ENCODE measurements at regions not wholly inside any gene's neighbourhood (a gene's known extent, or its start where the extent isn't known, plus 50 kb on each side); places are given as distances from the start of the nearest gene placed in this dataset.

DNA sequence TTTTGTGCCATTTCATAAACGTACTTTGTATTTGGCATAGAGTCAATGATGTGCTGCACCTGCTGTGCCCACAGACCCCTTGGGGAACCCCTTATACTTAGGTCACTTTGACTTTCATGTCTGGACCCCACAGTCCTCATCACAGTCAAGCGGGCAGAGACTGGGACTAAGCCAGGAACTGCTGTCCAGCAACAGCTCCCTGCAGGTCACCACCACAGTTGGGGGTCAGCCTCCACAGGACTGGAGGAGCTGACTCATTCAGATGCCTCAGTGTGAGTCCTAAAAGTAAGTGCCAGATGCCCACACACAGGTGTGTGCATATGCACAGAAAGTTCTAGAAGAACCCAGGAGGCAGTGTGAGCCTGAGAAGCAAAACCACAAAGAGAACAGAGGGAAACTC lies 339.8 kb downstream of the GABRB3 start:
- Histone ChIP-seq H3K4me1 (ENCODE audit: insufficient read depth, low read length) (no peaks in the 10 kb centered on the region), H3K9ac (ENCODE audit: low read depth, low read length) (no peak overlapping the region), H3K9me3 (ENCODE audit: control insufficient read depth, insufficient read depth, low read length) (no peaks in the 10 kb centered on the region), H3K36me3 (ENCODE audit: insufficient read depth, low read length) (no peaks in the 10 kb centered on the region)

DNA sequence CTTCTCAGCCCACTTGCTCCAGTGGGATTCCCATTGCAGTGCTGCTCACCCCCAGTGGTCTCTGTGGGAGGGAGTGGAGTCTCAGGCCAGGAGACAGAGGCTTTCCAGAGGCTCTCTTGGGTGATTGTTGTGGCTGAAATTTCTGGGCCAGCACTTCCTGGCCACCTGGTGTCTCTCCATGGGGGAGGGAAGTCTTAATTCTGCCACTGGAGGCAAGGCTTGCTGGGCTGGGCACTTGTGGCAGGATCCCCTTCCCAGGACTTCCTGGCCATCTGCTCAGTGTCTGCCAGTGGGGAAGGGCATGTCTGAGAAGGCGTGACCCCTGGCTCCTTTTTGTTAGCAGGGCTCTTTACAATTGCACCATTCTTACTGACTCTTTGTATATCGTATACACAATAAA lies 351.8 kb downstream of the GABRB3 start:
- H3K9me3 ChIP-seq (ENCODE audit: control insufficient read depth, insufficient read depth, low read length): no peaks in the 10 kb centered on the region
- no peaks in the 10 kb centered on the region for H3K36me3 ChIP-seq (ENCODE audit: insufficient read depth, low read length)
- no peaks in the 10 kb centered on the region for H3K4me1 ChIP-seq (ENCODE audit: insufficient read depth, low read length)
- no peak overlapping the region for H3K9ac ChIP-seq (ENCODE audit: low read depth, low read length)

DNA sequence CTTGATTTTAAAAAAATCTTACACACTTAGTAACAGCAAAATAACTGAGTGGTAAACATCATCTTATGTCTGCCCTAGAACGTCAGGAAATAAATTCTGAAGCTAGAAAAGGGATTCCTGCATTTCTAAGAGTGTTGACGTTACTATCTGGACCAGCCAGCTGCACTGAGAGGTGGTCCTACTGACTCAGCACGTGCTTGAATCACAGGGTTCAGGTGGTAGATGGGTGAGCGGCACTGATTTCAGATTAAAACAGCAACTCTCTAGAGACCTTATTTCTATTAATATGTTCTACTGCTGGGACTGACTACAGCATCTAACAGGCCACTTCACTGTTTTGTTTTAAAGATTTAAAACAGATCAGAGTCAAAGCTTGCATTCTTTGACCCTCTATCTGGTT lies 377.2 kb downstream of the GABRB3 start:
- Histone ChIP-seq H3K9me3 (ENCODE audit: control insufficient read depth, insufficient read depth, low read length) (no peaks in the 10 kb centered on the region), H3K36me3 (ENCODE audit: insufficient read depth, low read length) (no peaks in the 10 kb centered on the region), H3K4me1 (ENCODE audit: insufficient read depth, low read length) (no peaks in the 10 kb centered on the region), H3K9ac (ENCODE audit: low read depth, low read length) (no peak overlapping the region)

DNA sequence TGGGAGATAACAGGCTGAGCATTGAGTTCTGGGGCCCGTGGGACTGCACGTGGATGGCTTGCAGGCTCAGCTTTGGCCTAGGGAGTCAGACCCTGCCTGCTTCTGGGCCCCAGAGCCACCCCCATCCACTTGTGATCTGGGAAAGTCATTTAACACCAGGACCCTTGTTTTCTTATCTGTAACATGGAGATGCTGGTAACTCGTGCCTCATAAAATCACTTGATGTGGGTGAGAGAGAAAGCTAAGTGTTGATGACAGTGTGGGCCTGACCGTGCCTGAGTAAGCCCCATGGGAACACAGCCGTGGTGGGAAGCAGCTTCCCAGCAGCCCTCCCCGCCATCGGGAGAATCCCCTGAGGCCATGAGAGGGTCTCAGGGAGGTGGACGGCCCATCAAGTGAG lies 378.1 kb downstream of the GABRB3 start:
- H3K36me3 ChIP-seq (ENCODE audit: insufficient read depth, low read length): no peaks in the 10 kb centered on the region
- no peak overlapping the region for H3K9ac ChIP-seq (ENCODE audit: low read depth, low read length)
- H3K4me1 ChIP-seq (ENCODE audit: insufficient read depth, low read length): no peaks in the 10 kb centered on the region
- H3K9me3 ChIP-seq (ENCODE audit: control insufficient read depth, insufficient read depth, low read length): no peaks in the 10 kb centered on the region

DNA sequence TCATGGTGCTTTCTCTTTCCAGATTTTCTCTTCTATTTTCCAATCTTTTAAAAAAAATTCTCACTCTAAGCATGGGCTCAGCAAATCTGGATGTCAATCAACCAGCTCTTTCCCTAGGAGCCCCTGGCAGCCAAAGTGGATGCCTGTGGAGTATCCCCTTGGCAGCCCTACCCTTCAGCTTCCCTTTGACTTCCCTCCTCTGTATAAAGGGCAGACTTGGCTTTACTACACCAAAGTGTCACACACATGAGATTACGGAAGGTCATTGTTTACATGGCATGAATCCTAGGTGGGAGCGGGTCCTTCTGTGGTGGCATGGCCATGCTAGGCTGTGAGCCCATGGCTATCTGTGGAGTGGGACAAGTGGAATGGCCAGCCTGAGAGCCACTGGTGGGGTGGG lies 379.9 kb downstream of the GABRB3 start:
- H3K4me1 ChIP-seq (ENCODE audit: insufficient read depth, low read length): peaks cover 3% of the 10 kb centered on the region; the same call in 1 of the 2 replicates
- no peak overlapping the region for H3K9ac ChIP-seq (ENCODE audit: low read depth, low read length)
- H3K9me3 ChIP-seq (ENCODE audit: control insufficient read depth, insufficient read depth, low read length): no peaks in the 10 kb centered on the region
- H3K36me3 ChIP-seq (ENCODE audit: insufficient read depth, low read length): no peaks in the 10 kb centered on the region

DNA sequence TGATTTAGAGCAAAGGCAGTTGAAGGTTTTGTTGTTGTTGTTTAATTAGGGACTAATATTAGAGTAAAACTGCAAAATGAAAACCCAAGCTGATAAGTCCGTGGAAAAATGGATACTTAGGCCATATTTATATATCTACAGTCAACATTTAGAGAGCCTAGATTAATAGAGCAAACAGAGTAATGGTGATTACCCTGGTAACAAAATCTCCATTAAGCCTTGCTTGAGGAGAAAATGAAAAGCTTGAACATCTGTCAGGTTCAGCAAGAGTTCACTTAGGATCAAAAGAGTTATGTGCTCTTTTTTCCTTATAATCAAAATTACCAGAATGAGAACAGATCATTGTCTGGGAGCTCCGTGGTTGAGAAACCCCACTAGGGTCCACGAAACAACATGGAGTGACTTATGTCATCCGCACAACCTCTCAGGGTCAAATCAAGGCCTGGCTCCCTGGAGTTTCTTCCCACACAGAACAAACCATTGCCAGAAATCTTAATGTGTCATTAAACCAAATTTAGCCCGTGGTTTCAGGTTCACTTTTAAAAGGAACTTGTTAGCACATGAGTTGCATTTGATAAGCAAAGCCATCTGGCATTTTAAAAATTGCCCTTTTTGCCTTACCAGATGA lies 381.2 kb downstream of the GABRB3 start:
- Histone ChIP-seq H3K9me3 (ENCODE audit: control insufficient read depth, insufficient read depth, low read length) (no peaks in the 10 kb centered on the region), H3K36me3 (ENCODE audit: insufficient read depth, low read length) (no peaks in the 10 kb centered on the region), H3K4me1 (ENCODE audit: insufficient read depth, low read length) (peaks cover 3% of the 10 kb centered on the region; the same call in 1 of the 2 replicates), H3K9ac (ENCODE audit: low read depth, low read length) (no peak overlapping the region)

DNA sequence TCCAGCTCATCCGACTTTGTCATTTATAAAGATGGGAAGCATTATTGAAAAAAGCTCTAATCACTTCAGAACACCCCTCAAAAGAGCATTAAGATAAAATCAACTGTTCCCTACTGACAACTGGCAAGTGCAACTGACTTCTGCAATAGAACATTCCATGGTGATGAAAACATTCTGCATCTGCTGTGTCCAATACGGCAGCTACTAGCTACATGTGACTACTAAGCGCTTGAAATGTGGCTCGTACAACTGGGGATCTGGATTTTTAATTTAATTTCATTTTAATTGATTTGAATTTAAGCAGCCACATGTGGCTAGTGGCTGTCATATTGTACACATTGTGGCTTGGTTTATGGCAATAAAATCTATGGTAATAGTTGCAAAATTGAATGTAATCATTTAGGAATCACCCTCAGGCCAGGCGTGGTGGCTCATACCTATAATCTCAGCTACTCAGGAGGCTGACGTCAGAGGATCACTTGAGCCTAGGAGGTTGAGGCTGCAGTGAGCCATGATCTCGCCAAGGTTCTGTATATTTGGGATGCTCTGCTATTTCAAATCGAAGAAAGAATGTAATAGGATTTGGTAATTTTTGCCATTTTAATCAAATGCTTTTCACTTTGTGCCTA lies 390.3 kb downstream of the GABRB3 start:
- H3K36me3 ChIP-seq (ENCODE audit: insufficient read depth, low read length): no peaks in the 10 kb centered on the region
- no peaks in the 10 kb centered on the region for H3K4me1 ChIP-seq (ENCODE audit: insufficient read depth, low read length)
- no peak overlapping the region for H3K9ac ChIP-seq (ENCODE audit: low read depth, low read length)
- no peaks in the 10 kb centered on the region for H3K9me3 ChIP-seq (ENCODE audit: control insufficient read depth, insufficient read depth, low read length)

DNA sequence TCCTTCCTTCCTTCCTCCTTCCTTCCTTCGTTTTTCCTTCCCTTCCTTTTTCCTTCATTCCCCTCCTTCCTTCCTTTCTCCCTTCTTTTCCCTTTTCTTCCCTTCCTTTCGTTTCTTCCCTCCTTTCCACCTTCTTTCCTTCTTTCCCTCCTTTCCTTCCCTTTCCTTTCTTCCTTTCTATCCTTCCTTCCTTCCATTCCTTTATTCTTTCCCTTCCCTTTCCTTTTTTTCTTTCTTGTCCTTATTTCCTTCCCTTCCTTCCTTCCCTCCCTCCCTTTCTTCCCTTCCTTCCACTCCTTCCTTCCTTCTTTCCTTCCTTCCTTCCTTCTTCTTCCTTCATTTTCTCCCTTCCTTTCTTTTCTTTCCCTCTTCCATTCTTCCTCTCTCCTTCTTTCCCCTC lies 394.6 kb downstream of the GABRB3 start:
- Histone ChIP-seq H3K36me3 (ENCODE audit: insufficient read depth, low read length) (no peaks in the 10 kb centered on the region), H3K9ac (ENCODE audit: low read depth, low read length) (no peak overlapping the region), H3K9me3 (ENCODE audit: control insufficient read depth, insufficient read depth, low read length) (no peaks in the 10 kb centered on the region; the same call in 1 of the 2 replicates), H3K4me1 (ENCODE audit: insufficient read depth, low read length) (no peaks in the 10 kb centered on the region)

DNA sequence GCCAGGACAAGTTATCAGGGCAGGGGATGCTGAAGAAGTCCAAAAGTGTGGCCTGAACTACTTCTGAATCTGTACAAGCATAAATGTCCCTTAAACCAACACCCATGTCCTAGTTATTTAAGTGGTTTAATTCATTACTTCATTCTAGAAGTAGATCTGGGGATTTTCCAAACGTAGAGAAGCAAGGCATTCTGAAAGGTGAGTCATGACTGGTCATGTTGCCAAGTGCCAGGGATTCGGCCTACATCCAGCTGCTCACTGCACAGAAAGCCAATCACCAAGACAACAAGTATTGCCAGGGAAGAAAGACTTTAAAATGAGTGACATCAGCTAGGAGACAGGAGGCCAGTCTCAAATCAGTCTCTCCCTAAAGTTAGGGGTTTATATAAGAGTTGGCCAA lies 396.6 kb downstream of the GABRB3 start:
- no peaks in the 10 kb centered on the region for H3K4me1 ChIP-seq (ENCODE audit: insufficient read depth, low read length)
- no peaks in the 10 kb centered on the region; the same call in 1 of the 2 replicates for H3K9me3 ChIP-seq (ENCODE audit: control insufficient read depth, insufficient read depth, low read length)
- no peaks in the 10 kb centered on the region for H3K36me3 ChIP-seq (ENCODE audit: insufficient read depth, low read length)
- H3K9ac ChIP-seq (ENCODE audit: low read depth, low read length): no peak overlapping the region

DNA sequence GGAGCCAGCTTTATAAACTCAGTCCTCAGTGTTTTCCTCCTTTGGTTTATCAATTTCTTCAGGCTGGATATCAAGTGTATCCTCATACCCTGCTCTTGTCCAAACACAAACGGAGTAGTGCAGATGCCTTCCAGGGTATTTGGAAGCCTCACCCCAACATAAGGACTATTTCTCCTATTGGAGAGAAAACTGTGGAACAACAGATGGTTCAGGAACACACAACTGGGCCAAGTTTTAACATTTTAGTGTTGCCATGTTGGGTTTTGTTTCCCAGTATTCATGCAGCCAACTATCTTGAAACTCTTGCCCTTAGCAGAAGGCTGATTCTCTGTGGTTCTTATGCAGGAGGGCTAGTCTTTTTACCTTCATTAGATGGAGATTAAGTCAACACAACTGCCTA lies 398.1 kb downstream of the GABRB3 start:
- no peak overlapping the region for H3K9ac ChIP-seq (ENCODE audit: low read depth, low read length)
- H3K4me1 ChIP-seq (ENCODE audit: insufficient read depth, low read length): no peaks in the 10 kb centered on the region
- no peaks in the 10 kb centered on the region for H3K36me3 ChIP-seq (ENCODE audit: insufficient read depth, low read length)
- H3K9me3 ChIP-seq (ENCODE audit: control insufficient read depth, insufficient read depth, low read length): no peaks in the 10 kb centered on the region; the same call in 1 of the 2 replicates

DNA sequence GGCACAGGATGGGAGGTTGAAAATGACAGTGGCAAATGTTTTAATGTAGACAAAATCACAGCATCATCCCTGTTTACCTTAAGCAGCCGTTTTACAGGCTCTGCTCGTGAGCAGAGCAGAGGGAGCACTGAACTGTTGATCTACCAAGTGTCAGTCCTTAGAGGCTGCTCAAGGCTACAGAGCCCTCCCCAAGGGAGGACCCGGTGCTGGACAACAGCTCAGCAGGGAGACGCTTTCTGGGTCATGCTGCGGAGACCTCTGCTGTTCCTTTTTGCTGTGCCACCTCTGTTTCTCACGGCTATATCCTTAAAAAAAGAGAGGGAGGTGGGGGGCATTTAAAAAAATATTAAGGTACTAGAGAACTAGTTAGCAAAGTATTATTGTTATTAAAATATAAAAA lies 400.2 kb downstream of the GABRB3 start:
- no peak overlapping the region for H3K9ac ChIP-seq (ENCODE audit: low read depth, low read length)
- H3K4me1 ChIP-seq (ENCODE audit: insufficient read depth, low read length): no peaks in the 10 kb centered on the region
- no peaks in the 10 kb centered on the region for H3K36me3 ChIP-seq (ENCODE audit: insufficient read depth, low read length)
- H3K9me3 ChIP-seq (ENCODE audit: control insufficient read depth, insufficient read depth, low read length): no peaks in the 10 kb centered on the region; the same call in 1 of the 2 replicates

DNA sequence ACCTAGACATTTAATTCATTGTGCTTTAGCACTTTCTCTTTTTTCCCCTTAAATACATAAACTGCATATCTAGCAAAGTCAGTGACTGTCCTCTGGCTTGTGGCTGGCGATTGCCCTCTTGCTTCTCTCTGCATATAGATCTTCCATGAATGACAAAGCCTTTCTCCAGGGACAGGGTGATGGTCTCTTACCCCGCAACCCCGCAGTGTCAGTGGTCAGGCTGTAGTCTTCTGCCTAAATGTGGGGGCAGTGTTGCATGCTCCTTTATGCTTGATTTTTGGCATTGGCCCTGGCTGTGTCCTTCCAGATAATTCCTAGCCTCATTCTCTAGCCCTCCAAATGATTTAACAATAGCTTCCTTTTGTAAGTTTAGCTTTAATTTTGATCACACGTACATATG lies 407.8 kb downstream of the GABRB3 start:
- Histone ChIP-seq H3K9me3 (ENCODE audit: control insufficient read depth, insufficient read depth, low read length) (no peaks in the 10 kb centered on the region), H3K9ac (ENCODE audit: low read depth, low read length) (no peak overlapping the region), H3K4me1 (ENCODE audit: insufficient read depth, low read length) (0 out of 2 replicates have a peak, but pooled peaks cover 2% of the 10 kb centered on the region), H3K36me3 (ENCODE audit: insufficient read depth, low read length) (no peaks in the 10 kb centered on the region)

DNA sequence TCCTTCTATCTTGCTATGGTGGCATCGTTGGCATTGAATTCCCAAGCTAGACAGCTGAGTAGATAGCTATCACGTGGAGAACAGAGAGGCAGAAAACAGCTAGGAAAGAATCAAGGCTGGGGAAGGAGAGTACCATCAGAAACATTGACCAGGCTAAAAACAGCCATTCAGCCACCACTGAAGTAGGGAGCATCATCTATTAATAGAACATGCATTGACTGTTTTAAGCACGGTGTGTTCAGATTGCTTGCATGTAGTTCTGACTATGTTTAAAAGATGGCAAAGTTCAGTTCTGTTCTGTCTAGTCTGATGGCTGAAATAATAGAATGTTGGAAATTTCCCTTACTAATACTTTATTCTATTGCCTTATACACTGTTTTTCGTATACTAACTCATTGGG lies 413.0 kb downstream of the GABRB3 start:
- Histone ChIP-seq H3K9me3 (ENCODE audit: control insufficient read depth, insufficient read depth, low read length) (no peaks in the 10 kb centered on the region), H3K9ac (ENCODE audit: low read depth, low read length) (no peak overlapping the region)

DNA sequence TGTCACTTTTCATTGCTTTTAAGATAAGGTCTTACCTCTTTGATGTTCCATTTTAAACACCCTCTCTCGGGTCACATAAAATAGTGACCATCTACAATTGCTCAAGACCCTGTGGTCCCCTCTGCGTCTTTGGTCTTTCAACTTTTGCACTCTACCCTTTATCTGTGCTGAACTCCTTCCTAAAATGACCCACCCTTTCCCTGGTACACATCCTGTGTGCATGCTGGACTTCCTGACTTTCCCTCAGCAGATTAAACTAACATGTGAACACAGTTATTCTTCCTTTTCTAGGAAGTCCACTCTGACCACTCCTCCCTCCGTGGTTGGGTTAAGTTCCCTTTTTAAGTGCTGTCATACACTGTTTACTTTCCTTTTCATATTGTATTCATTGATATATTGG lies 414.2 kb downstream of the GABRB3 start:
- Histone ChIP-seq H3K4me1 (ENCODE audit: insufficient read depth, low read length) (no peaks in the 10 kb centered on the region), H3K9ac (ENCODE audit: low read depth, low read length) (no peak overlapping the region), H3K9me3 (ENCODE audit: control insufficient read depth, insufficient read depth, low read length) (no peaks in the 10 kb centered on the region), H3K36me3 (ENCODE audit: insufficient read depth, low read length) (no peaks in the 10 kb centered on the region)

More for the DNA sequence above, 413.0 kb downstream of the GABRB3 start:
- H3K36me3 ChIP-seq (ENCODE audit: insufficient read depth, low read length): no peaks in the 10 kb centered on the region
- H3K4me1 ChIP-seq (ENCODE audit: insufficient read depth, low read length): no peaks in the 10 kb centered on the region

DNA sequence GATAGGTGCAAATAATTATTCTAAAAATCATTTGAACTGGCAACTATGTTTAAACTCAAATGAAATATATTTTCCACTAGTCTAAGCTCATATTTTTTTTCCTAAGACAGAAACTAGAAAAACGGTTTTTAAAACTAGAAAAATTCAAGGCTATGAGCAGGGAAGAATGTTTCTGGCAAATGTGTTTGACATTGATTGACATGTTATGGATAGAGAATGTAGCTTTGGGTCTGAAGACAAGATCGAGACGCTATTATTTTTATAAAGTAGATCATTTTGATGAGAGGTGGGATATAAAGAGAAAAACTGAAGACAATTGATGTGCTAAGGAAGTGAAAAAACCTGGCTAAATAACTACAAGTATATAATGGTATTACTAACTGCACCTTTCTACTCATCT lies 415.2 kb downstream of the GABRB3 start:
- Histone ChIP-seq H3K4me1 (ENCODE audit: insufficient read depth, low read length) (no peaks in the 10 kb centered on the region), H3K36me3 (ENCODE audit: insufficient read depth, low read length) (no peaks in the 10 kb centered on the region), H3K9me3 (ENCODE audit: control insufficient read depth, insufficient read depth, low read length) (no peaks in the 10 kb centered on the region), H3K9ac (ENCODE audit: low read depth, low read length) (no peak overlapping the region)

Data from ES-I3 (cell line).